Trophoblast cell (in vitro differentiated cells and primary cell): ENCODE measurements at regions not wholly inside any gene's neighbourhood (a gene's known extent, or its start where the extent isn't known, plus 50 kb on each side); places are given as distances from the start of the nearest gene placed in this dataset.

Experiments
- DNase-seq, 2 donors: peaks; one replicate each; pipeline ENCODE4 v3.0.0-alpha.2; 2016
- H2AFZ ChIP-seq: 2 replicates; pipeline ENCODE4 v1.6.1; 2013; ENCODE audit warnings: low read length, moderate library complexity, mild to moderate bottlenecking; ENCODE audit not compliant: insufficient read depth, poor library complexity
- H2AK5ac ChIP-seq: 2 replicates; pipeline ENCODE4 v1.6.1; 2013; ENCODE audit warnings: mild to moderate bottlenecking, low read length
- H2BK120ac ChIP-seq: 2 replicates; pipeline ENCODE4 v1.6.1; 2013; ENCODE audit warnings: low read length, mild to moderate bottlenecking, moderate library complexity; ENCODE audit not compliant: insufficient read depth, poor library complexity
- H2BK12ac ChIP-seq: 2 replicates; pipeline ENCODE4 v1.6.1; 2013; ENCODE audit warnings: mild to moderate bottlenecking, low read length, moderate library complexity
- H2BK5ac ChIP-seq: 2 replicates; pipeline ENCODE4 v1.6.1; 2013; ENCODE audit warnings: low read length, low read depth, moderate library complexity, mild to moderate bottlenecking; ENCODE audit not compliant: poor library complexity
- H3K14ac ChIP-seq: 2 replicates; pipeline ENCODE4 v1.6.1; 2013; ENCODE audit warnings: mild to moderate bottlenecking, low read length
- H3K18ac ChIP-seq: 2 replicates; pipeline ENCODE4 v1.6.1; 2013; ENCODE audit warnings: mild to moderate bottlenecking, low read length
- H3K23ac ChIP-seq: 2 replicates; pipeline ENCODE4 v1.6.1; 2013; ENCODE audit warnings: low read length
- H3K27ac ChIP-seq: 2 replicates; pipeline ENCODE4 v1.5.1; 2013; ENCODE audit warnings: low read depth, mild to moderate bottlenecking, inconsistent platforms, low read length, moderate library complexity
- H3K27me3 ChIP-seq: 2 replicates; pipeline ENCODE4 v1.6.1; 2013; ENCODE audit warnings: inconsistent platforms, mild to moderate bottlenecking, low read length, moderate library complexity; ENCODE audit not compliant: insufficient read depth
- H3K36me3 ChIP-seq, 2 experiments: 1 replicate in 1 of 2; 2 replicates in 1 of 2; pipeline ENCODE4 v1.6.1; 2013; ENCODE audit warnings: low read length in 2 of 2, mild to moderate bottlenecking in 2 of 2, moderate library complexity in 1 of 2; ENCODE audit not compliant: insufficient read depth in 2 of 2, control insufficient read depth in 1 of 2
- H3K4ac ChIP-seq: 2 replicates; pipeline ENCODE4 v1.6.1; 2013; ENCODE audit warnings: low read depth, mild to moderate bottlenecking, low read length, moderate library complexity
- H3K4me1 ChIP-seq, 2 experiments: 1 replicate in 1 of 2; 2 replicates in 1 of 2; pipeline ENCODE4 v1.6.1; 2013; ENCODE audit warnings: low read length in 2 of 2, mild to moderate bottlenecking in 2 of 2, moderate library complexity in 1 of 2; ENCODE audit not compliant: insufficient read depth in 2 of 2, control insufficient read depth in 1 of 2
- H3K4me2 ChIP-seq: 2 replicates; pipeline ENCODE4 v1.6.1; 2013; ENCODE audit warnings: inconsistent platforms, mild to moderate bottlenecking, low read length, moderate library complexity
- H3K4me3 ChIP-seq: 2 replicates; pipeline ENCODE4 v1.5.1; 2013; ENCODE audit warnings: mild to moderate bottlenecking, low read depth, low read length, inconsistent platforms
- H3K79me1 ChIP-seq: one replicate; pipeline ENCODE4 v1.6.1; 2013; ENCODE audit warnings: low read length
- H3K79me2 ChIP-seq: 2 replicates; pipeline ENCODE4 v1.6.1; 2013; ENCODE audit warnings: low read length, mild to moderate bottlenecking; ENCODE audit not compliant: control insufficient read depth, insufficient read depth, poor library complexity
- H3K9ac ChIP-seq: 2 replicates; pipeline ENCODE4 v1.6.1; 2013; ENCODE audit warnings: mild to moderate bottlenecking, low read length
- H3K9me3 ChIP-seq: 2 replicates; pipeline ENCODE4 v1.6.1; 2013; ENCODE audit warnings: low read depth, mild to moderate bottlenecking, control low read depth, inconsistent platforms, low read length; ENCODE audit not compliant: insufficient read depth
- H4K12ac ChIP-seq: 2 replicates; pipeline ENCODE4 v1.6.1; 2013; ENCODE audit warnings: low read depth, mild to moderate bottlenecking, low read length, moderate library complexity
- H4K8ac ChIP-seq: 2 replicates; pipeline ENCODE4 v1.6.1; 2013; ENCODE audit warnings: low read depth, mild to moderate bottlenecking, low read length, moderate library complexity
- H4K91ac ChIP-seq: one replicate; pipeline ENCODE4 v1.6.1; 2013; ENCODE audit warnings: low read depth, mild to moderate bottlenecking, low read length, moderate library complexity
- WGBS: extraction: QIAGEN DNeasy Blood & Tissue Kit; methylation state at CpG from one replicate; pipeline ENCODE4 v1.1.7; 2013; ENCODE audit warnings: missing lambda C conversion rate; ENCODE audit not compliant: insufficient read length, insufficient coverage; ENCODE audit errors: extremely low coverage; 5-methylcytosine and 5-hydroxymethylcytosine counted together

- no peak overlapping the region for H4K12ac ChIP-seq
- H3K4ac ChIP-seq = no peak overlapping the region
- H3K27me3 ChIP-seq = no peaks in the 10 kb centered on the region
- no peak overlapping the region for H2BK120ac ChIP-seq
- no peak overlapping the region for H2BK5ac ChIP-seq
- no peak overlapping the region for H3K9ac ChIP-seq
- H3K14ac ChIP-seq = no peak overlapping the region
- no peaks in the 10 kb centered on the region for H3K79me1 ChIP-seq
- H3K4me1 ChIP-seq = no peaks in the 10 kb centered on the region
- H3K27ac ChIP-seq = no peak overlapping the region
- no peaks in the 10 kb centered on the region for H3K79me2 ChIP-seq
- no peak overlapping the region for H3K4me3 ChIP-seq
- no CpG with 5 or more reads among the region's 4 CpGs for WGBS
- no peak overlapping the region for H3K4me2 ChIP-seq
- no peak overlapping the region for H4K91ac ChIP-seq
- no peaks in the 10 kb centered on the region for H3K36me3 ChIP-seq
- H2AK5ac ChIP-seq = no peak overlapping the region
- peaks cover 2% of the 10 kb centered on the region for H3K9me3 ChIP-seq
- no peak overlapping the region for H2AFZ ChIP-seq
- H4K8ac ChIP-seq = no peak overlapping the region
- peak in 1 of 2 donors; percentile 6 for DNase-seq
- H3K18ac ChIP-seq = no peak overlapping the region
- no peak overlapping the region for H3K23ac ChIP-seq
- no peak overlapping the region for H2BK12ac ChIP-seq
Observed at GRCh38 chr13:103873725-103874124, 807.5 kb upstream of the SLC10A2 start.

GRCh38 chr13:103866048-103866447 lies 799.8 kb upstream of the SLC10A2 start:
- Histone ChIP-seq H4K8ac (no peak overlapping the region), H3K9me3 (no peaks in the 10 kb centered on the region), H3K27me3 (no peaks in the 10 kb centered on the region), H2BK5ac (no peak overlapping the region), H3K23ac (no peak overlapping the region), H3K18ac (no peak overlapping the region), H3K79me1 (no peaks in the 10 kb centered on the region), H3K4ac (no peak overlapping the region), H3K4me1 (no peaks in the 10 kb centered on the region), H3K4me3 (no peak overlapping the region), H3K79me2 (no peaks in the 10 kb centered on the region), H3K36me3 (no peaks in the 10 kb centered on the region), H2AK5ac (no peak overlapping the region), H3K27ac (no peak overlapping the region), H4K91ac (no peak overlapping the region), H4K12ac (no peak overlapping the region), H2BK120ac (no peak overlapping the region), H2BK12ac (no peak overlapping the region), H3K14ac (no peak overlapping the region), H3K4me2 (no peak overlapping the region), H3K9ac (no peak overlapping the region), H2AFZ (no peak overlapping the region)
- DNase-seq = no peak
- no CpG with 5 or more reads among the region's 8 CpGs for whole genome bisulfite sequencing

GRCh38 chr13:103862525-103862924 lies 796.3 kb upstream of the SLC10A2 start:
- Histone ChIP-seq H3K36me3 (no peaks in the 10 kb centered on the region), H3K9ac (no peak overlapping the region), H4K8ac (no peak overlapping the region), H3K79me2 (no peaks in the 10 kb centered on the region), H3K4me2 (no peak overlapping the region), H3K79me1 (no peaks in the 10 kb centered on the region), H4K91ac (no peak overlapping the region), H3K9me3 (no peaks in the 10 kb centered on the region), H2BK12ac (no peak overlapping the region), H2BK5ac (no peak overlapping the region), H2AFZ (no peak overlapping the region), H3K4me1 (no peaks in the 10 kb centered on the region), H3K27me3 (no peaks in the 10 kb centered on the region), H3K14ac (no peak overlapping the region), H3K23ac (no peak overlapping the region), H3K18ac (no peak overlapping the region), H3K27ac (no peak overlapping the region), H3K4ac (no peak overlapping the region), H4K12ac (no peak overlapping the region), H2BK120ac (no peak overlapping the region), H3K4me3 (no peak overlapping the region), H2AK5ac (no peak overlapping the region)
- no peak for DNase-seq
- no CpG with 5 or more reads among the region's 4 CpGs for WGBS

GRCh38 chr13:103859952-103860351 lies 793.7 kb upstream of the SLC10A2 start:
- Histone ChIP-seq H3K4me3 (no peak overlapping the region), H3K27me3 (no peaks in the 10 kb centered on the region), H3K79me2 (no peaks in the 10 kb centered on the region), H3K79me1 (no peaks in the 10 kb centered on the region), H2AK5ac (no peak overlapping the region), H3K18ac (no peak overlapping the region), H3K9me3 (no peaks in the 10 kb centered on the region), H4K12ac (no peak overlapping the region), H4K91ac (no peak overlapping the region), H2BK12ac (no peak overlapping the region), H2BK120ac (no peak overlapping the region), H3K14ac (no peak overlapping the region), H2BK5ac (no peak overlapping the region), H3K4me1 (no peaks in the 10 kb centered on the region), H3K27ac (no peak overlapping the region), H3K4ac (no peak overlapping the region), H3K4me2 (no peak overlapping the region), H4K8ac (no peak overlapping the region), H3K36me3 (no peaks in the 10 kb centered on the region), H2AFZ (no peak overlapping the region), H3K9ac (no peak overlapping the region), H3K23ac (no peak overlapping the region)
- no peak for DNase-seq
- no CpG with 5 or more reads among the region's 3 CpGs for WGBS
